Testis (tissue), 2 donors: ENCODE measurements at regions not wholly inside any gene's neighbourhood (a gene's known extent, or its start where the extent isn't known, plus 50 kb on each side); places are given as distances from the start of the nearest gene placed in this dataset.
"Not testable (repeated sequence)": the region's sequence is repeated elsewhere in the genome, so short reads cannot be mapped to it uniquely, and the experiment has no call there.

Experiments
- DNase-seq: peaks from one replicate; pipeline ENCODE4 v3.0.0-alpha.2; 2019
- H3K27ac ChIP-seq, 2 donors: fragments of 200-600 bp; sonication (generic); one replicate each; pipeline ENCODE4 v1.5.1; 2019
- H3K27me3 ChIP-seq: fragments of 200-600 bp; sonication (generic); one replicate; pipeline ENCODE4 v1.5.1; 2019
- H3K36me3 ChIP-seq: fragments of 200-600 bp; sonication (generic); one replicate; pipeline ENCODE4 v1.5.1; 2017; ENCODE audit warnings: low read depth; ENCODE audit errors: missing control alignments
- H3K4me1 ChIP-seq: fragments of 200-600 bp; sonication (generic); one replicate; pipeline ENCODE4 v1.5.1; 2019
- H3K4me3 ChIP-seq, 2 donors: fragments of 200-600 bp; sonication (generic); one replicate each; pipeline ENCODE4 v1.5.1; 2017 to 2019
- H3K9me3 ChIP-seq: fragments of 200-600 bp; sonication (generic); one replicate; pipeline ENCODE4 v1.5.1; 2017
- CTCF ChIP-seq, 3 experiments: fragments of 450-650 bp in 2 of 3; fragments of 200-600 bp in 1 of 3; sonication (generic) in 1 of 3; IDR thresholded peaks; one replicate each; pipeline ENCODE4 v1.5.1; 2016 to 2019; ENCODE audit warnings: antibody characterized with exemption in 3 of 3, mild to moderate bottlenecking in 2 of 3, moderate library complexity in 1 of 3
- POLR2A ChIP-seq: fragments of 450-650 bp; IDR thresholded peaks from one replicate; pipeline ENCODE4 v1.6.1; 2017; ENCODE audit warnings: antibody characterized with exemption, mild to moderate bottlenecking, moderate library complexity
- whole genome bisulfite sequencing, 2 donors: methylation state at CpG; one replicate each; pipeline ENCODE4 v1.1.5; 2018; 5-methylcytosine and 5-hydroxymethylcytosine counted together
- intact Hi-C: fragments of 100-400 bp; cut with DNase I; formaldehyde crosslinking; loops from one replicate; pipeline ENCODE4 v1.15.1; 2023; ENCODE audit warnings: low total_unique reads

- no peaks in the 10 kb centered on the region for H3K9me3 ChIP-seq
- TF ChIP-seq CTCF (IDR thresholded peaks at IDR 0.05) (no peak), POLR2A (no peak)
- no peak overlapping the region for H3K27ac ChIP-seq
- H3K4me3 ChIP-seq: no peak overlapping the region
- H3K4me1 ChIP-seq: no peaks in the 10 kb centered on the region
- H3K36me3 ChIP-seq: no peaks in the 10 kb centered on the region
- no peaks in the 10 kb centered on the region for H3K27me3 ChIP-seq
- no peak for DNase-seq
- intact Hi-C loops: no loop called here
Measured at GRCh38 chr17:14434506-14434905, 133.6 kb downstream of the HS3ST3B1 start.

- no peak overlapping the region for H3K27ac ChIP-seq
- H3K36me3 ChIP-seq: no peaks in the 10 kb centered on the region
- H3K9me3 ChIP-seq: no peaks in the 10 kb centered on the region
- TF ChIP-seq CTCF (IDR thresholded peaks at IDR 0.05): no peak
- no peak for TF ChIP-seq POLR2A
- no peak for DNase-seq
- WGBS, 2 donors: 76 to 82% methylated on average over 2 of the region's 2 CpGs
- no peaks in the 10 kb centered on the region for H3K27me3 ChIP-seq
- no peak overlapping the region for H3K4me3 ChIP-seq
- no peaks in the 10 kb centered on the region for H3K4me1 ChIP-seq
- intact Hi-C loops: no loop called here
Measured at GRCh38 chr17:14432079-14432478, 131.2 kb downstream of the HS3ST3B1 start.

- Histone ChIP-seq H3K4me1 (no peaks in the 10 kb centered on the region), H3K36me3 (no peaks in the 10 kb centered on the region), H3K4me3 (no peak overlapping the region), H3K27me3 (no peaks in the 10 kb centered on the region), H3K27ac (no peak overlapping the region), H3K9me3 (no peaks in the 10 kb centered on the region)
- no peak for TF ChIP-seq POLR2A
- TF ChIP-seq CTCF (IDR thresholded peaks at IDR 0.05): no peak
- intact Hi-C loops: no loop called here
- WGBS, 2 donors: 84 to 92% methylated on average over 2 of the region's 2 CpGs
- no peak for DNase-seq
Measured at GRCh38 chr17:14429084-14429483, 128.2 kb downstream of the HS3ST3B1 start.

GRCh38 chr17:14428648-14429029 is 127.8 kb downstream of the HS3ST3B1 start:
- TF ChIP-seq POLR2A: no peak
- TF ChIP-seq CTCF (IDR thresholded peaks at IDR 0.05): no peak

GRCh38 chr17:14427900-14428647 is 127.2 kb downstream of the HS3ST3B1 start:
- H3K9me3 ChIP-seq: no peaks in the 10 kb centered on the region
- no peak overlapping the region for H3K4me3 ChIP-seq
- intact Hi-C loops: no loop called here
- no peaks in the 10 kb centered on the region for H3K27me3 ChIP-seq
- WGBS, 2 donors: 66 to 69% methylated on average over 13 to 14 of the region's 14 CpGs
- H3K36me3 ChIP-seq: no peaks in the 10 kb centered on the region
- no peak for DNase-seq
- H3K27ac ChIP-seq: no peak overlapping the region
- TF ChIP-seq CTCF (IDR thresholded peaks at IDR 0.05) (no peak), POLR2A (no peak)
- no peaks in the 10 kb centered on the region for H3K4me1 ChIP-seq

More at GRCh38 chr17:14428648-14429029, 127.8 kb downstream of the HS3ST3B1 start:
- Histone ChIP-seq H3K27me3 (no peaks in the 10 kb centered on the region), H3K9me3 (no peaks in the 10 kb centered on the region), H3K27ac (no peak overlapping the region), H3K4me1 (no peaks in the 10 kb centered on the region), H3K4me3 (no peak overlapping the region), H3K36me3 (no peaks in the 10 kb centered on the region)
- no peak for DNase-seq
- intact Hi-C loops: no loop called here
- WGBS, 2 donors: 29 to 38% methylated on average over 1 of the region's 1 CpG

GRCh38 chr17:14423156-14423555 is 122.3 kb downstream of the HS3ST3B1 start:
- H3K4me3 ChIP-seq, H3K9me3 ChIP-seq, H3K27me3 ChIP-seq, H3K36me3 ChIP-seq, DNase-seq, H3K27ac ChIP-seq, H3K4me1 ChIP-seq, intact Hi-C loops: not testable (repeated sequence)
- WGBS, 2 donors: 85 to 90% methylated on average over 8 of the region's 8 CpGs
